K562 (cell line): ENCODE measurements at regions not wholly inside any gene's neighbourhood (a gene's known extent, or its start where the extent isn't known, plus 50 kb on each side); places are given as distances from the start of the nearest gene placed in this dataset.

Experiments
- ATAC-seq: fragments of 200-7000 bp; cut with Tn5 transposase; 3 replicates; pipeline ENCODE4 v1.9.1; 2020; ENCODE audit warnings: moderate library complexity
- BruUV-seq: library from RNA; stranded (reverse); fragments of 400-500 nt; replicated peaks from 2 replicates; lab custom pipeline; 2021; lab: Mats Ljungman, UMichigan
- CTCF ChIA-PET: fragments of 300-600 bp; formaldehyde crosslinking; extraction: SDS; loops from one replicate; lab custom pipeline; 2021; ENCODE audit warnings: low intra/inter-chr PET ratio; lab: Yijun Ruan, JAX
- POLR2A ChIA-PET: fragments of 300-600, 350-650 bp; sonication (Branson Sonifier 250); formaldehyde crosslinking; extraction: SDS; loops from one replicate; lab custom pipeline; 2021; ENCODE audit warnings: antibody characterized with exemption, inconsistent platforms; lab: Yijun Ruan, JAX
- DNase-seq, 4 experiments: peaks; one replicate each; pipeline versions ENCODE4 v3.0.0 to v3.0.0-alpha.2; 2011 to 2018; ENCODE audit warnings: low spot score in 3 of 4, mixed read lengths in 3 of 4; ENCODE audit errors: extremely low read depth in 1 of 4
- FAIRE-seq: peaks from 2 replicates; lab custom pipeline; 2011; peaks lifted over from hg19 to GRCh38; lab: Jason Lieb, UNC
- H2AFZ ChIP-seq: 2 replicates; pipeline ENCODE4 v1.6.0; 2011; ENCODE audit warnings: low read depth, low read length, control low read depth, inconsistent platforms
- H3K27ac ChIP-seq: fragments of 200-600 bp; 3 replicates; pipeline ENCODE4 v1.8.0; 2011; ENCODE audit warnings: low read depth, mild to moderate bottlenecking, control low read depth, inconsistent platforms, low read length, moderate library complexity, mixed read lengths; ENCODE audit errors: extremely low read depth
- H3K27me3 ChIP-seq, 2 experiments: fragments of 300-600 bp in 1 of 2; 2 replicates in 1 of 2; 3 replicates in 1 of 2; pipeline versions ENCODE4 v1.6.0 to v1.8.0; 2011; ENCODE audit warnings: inconsistent platforms in 2 of 2, low read length in 2 of 2, mild to moderate bottlenecking in 1 of 2, mixed read lengths in 1 of 2, moderate library complexity in 1 of 2; ENCODE audit not compliant: control insufficient read depth in 2 of 2, insufficient read depth in 2 of 2
- H3K36me3 ChIP-seq: fragments of 300-600 bp; 3 replicates; pipeline ENCODE4 v1.8.0; 2011; ENCODE audit warnings: mild to moderate bottlenecking, low read length, inconsistent platforms; ENCODE audit not compliant: control insufficient read depth, insufficient read depth
- H3K4me1 ChIP-seq, 2 experiments: fragments of 200-600 bp in 1 of 2; replicated peaks in 1 of 2; 2 replicates in 1 of 2; 3 replicates in 1 of 2; pipeline versions ENCODE4 v1.5.1 to v1.8.0; 2011; ENCODE audit warnings: inconsistent platforms in 2 of 2, low read length in 2 of 2, mild to moderate bottlenecking in 1 of 2, mixed read lengths in 1 of 2, moderate library complexity in 1 of 2; ENCODE audit not compliant: control insufficient read depth in 2 of 2, insufficient read depth in 2 of 2
- H3K4me2 ChIP-seq: 2 replicates; pipeline ENCODE4 v1.6.1; 2011; ENCODE audit warnings: low read length, control low read depth, inconsistent platforms, mixed read lengths; ENCODE audit not compliant: insufficient read depth
- H3K4me3 ChIP-seq: fragments of 200-600 bp; sonication (generic), shearing (Covaris generic); 2 replicates; pipeline ENCODE4 v1.5.1; 2016; ENCODE audit warnings: control low read depth, inconsistent platforms
- H3K79me2 ChIP-seq: fragments of 200-600 bp; 3 replicates; pipeline ENCODE4 v1.8.0; 2011; ENCODE audit warnings: low read length, inconsistent platforms; ENCODE audit not compliant: control insufficient read depth, insufficient read depth
- H3K9ac ChIP-seq, 2 experiments: 2 replicates each; pipeline versions ENCODE4 v1.6.0 to v1.6.1; 2011; ENCODE audit warnings: low read depth in 2 of 2, low read length in 2 of 2, control low read depth in 1 of 2, inconsistent platforms in 1 of 2, mild to moderate bottlenecking in 1 of 2, mixed read lengths in 1 of 2; ENCODE audit not compliant: insufficient read depth in 1 of 2
- H3K9me1 ChIP-seq: one replicate; pipeline ENCODE4 v1.6.0; 2011; ENCODE audit warnings: inconsistent platforms, mild to moderate bottlenecking, low read length, moderate library complexity; ENCODE audit not compliant: control insufficient read depth, insufficient read depth
- H3K9me3 ChIP-seq: replicated peaks from 2 replicates; pipeline ENCODE4 v1.5.1; 2011; ENCODE audit warnings: low read depth, low read length, inconsistent platforms; ENCODE audit not compliant: control insufficient read depth, insufficient read depth
- H4K20me1 ChIP-seq: replicated peaks from 2 replicates; pipeline ENCODE4 v1.6.1; 2011; ENCODE audit warnings: low read length, inconsistent platforms, mixed read lengths; ENCODE audit not compliant: control insufficient read depth, insufficient read depth
- CBFB ChIP-seq: sonication (generic); formaldehyde crosslinking; IDR thresholded peaks from 2 replicates; pipeline ENCODE4 v1.4.0; 2020; ENCODE audit warnings: mild to moderate bottlenecking, missing genetic modification reagents
- E2F5 ChIP-seq: sonication (generic); formaldehyde crosslinking; IDR thresholded peaks from 2 replicates; pipeline ENCODE4 v1.8.0; 2022; ENCODE audit warnings: mild to moderate bottlenecking, missing genetic modification reagents
- RBM15 ChIP-seq: fragments of 200-400 bp; formaldehyde crosslinking; IDR thresholded peaks from 2 replicates; pipeline ENCODE4 v1.6.1; 2018; ENCODE audit warnings: mild to moderate bottlenecking, low read length, moderate library complexity; ENCODE audit not compliant: insufficient read depth
- TFAP4 ChIP-seq: sonication (generic); formaldehyde crosslinking; IDR thresholded peaks from 2 replicates; pipeline ENCODE4 v1.8.0; 2022; ENCODE audit warnings: missing genetic modification reagents, mild to moderate bottlenecking, moderate library complexity, borderline replicate concordance
- ZNF445 ChIP-seq: fragments of 250-450 bp; sonication (Bioruptor Pico); IDR thresholded peaks from 2 replicates; pipeline ENCODE4 v1.4.0; 2020; ENCODE audit warnings: low read depth, mild to moderate bottlenecking, moderate library complexity
- ZNF707 ChIP-seq: fragments of 250-450 bp; sonication (Bioruptor Pico); conservative IDR thresholded peaks from 2 replicates; pipeline ENCODE4 v1.8.0; 2022; ENCODE audit warnings: inconsistent platforms, mild to moderate bottlenecking, moderate library complexity
- WGBS: fragments of 100-300 bp; shearing (Covaris generic); methylation state at CpG from one replicate; pipeline ENCODE4 v1.1.6; 2016; ENCODE audit warnings: low coverage, mixed read lengths; ENCODE audit not compliant: insufficient coverage; ENCODE audit errors: missing lambda C conversion rate; 5-methylcytosine and 5-hydroxymethylcytosine counted together
- in situ Hi-C: fragments of 300-500 bp; cut with MboI; formaldehyde crosslinking; loops from 4 replicates; pipeline ENCODE4 v1.15.0; 2018; ENCODE audit warnings: inconsistent platforms, mixed read lengths
- intact Hi-C: fragments of 100-400 bp; cut with micrococcal nuclease; formaldehyde crosslinking; loops from 2 replicates; pipeline ENCODE4 v1.14.2; 2022

GRCh38 chr3:124609402-124609801, 120.8 kb upstream of the UMPS start:
- FAIRE-seq: no peak
- no peak for ATAC-seq
- Histone ChIP-seq H3K9me1 (no peaks in the 10 kb centered on the region), H3K9ac (no peak overlapping the region), H3K4me3 (no peak overlapping the region), H2AFZ (no peak overlapping the region), H4K20me1 (no peaks in the 10 kb centered on the region), H3K4me1 (no peaks in the 10 kb centered on the region; a peak in 2 of 5 replicates), H3K27me3 (no peaks in the 10 kb centered on the region), H3K36me3 (no peaks in the 10 kb centered on the region), H3K9me3 (no peaks in the 10 kb centered on the region), H3K4me2 (no peak overlapping the region), H3K27ac (no peak overlapping the region), H3K79me2 (no peaks in the 10 kb centered on the region)
- no peak for DNase-seq
- no TSS peak for BruUV-seq
- WGBS: 61% methylated on average over 3 of the region's 3 CpGs
- CTCF ChIA-PET: no interaction called here
- in situ Hi-C loops: no loop called here
- POLR2A ChIA-PET: no interaction called here
- no peak for TF ChIP-seq RBM15
- no peak for TF ChIP-seq E2F5 (CRISPR knock-in tag)
- no peak for TF ChIP-seq TFAP4 (CRISPR knock-in tag)
- TF ChIP-seq ZNF445 (CRISPR knock-in tag): no peak
- no peak for TF ChIP-seq ZNF707 (CRISPR knock-in tag)
- no peak for TF ChIP-seq CBFB
- intact Hi-C loops: no loop called here
